DOHH2 (cell line): ENCODE measurements at regions not wholly inside any gene's neighbourhood (a gene's known extent, or its start where the extent isn't known, plus 50 kb on each side); places are given as distances from the start of the nearest gene placed in this dataset.

Experiments
- H3F3A ChIP-seq: fragments of 200-600 bp; sonication (generic), shearing (Covaris generic); 2 replicates; pipeline ENCODE4 v1.6.0; 2016; ENCODE audit warnings: antibody characterized with exemption, mild to moderate bottlenecking; ENCODE audit not compliant: control insufficient read depth, insufficient read depth
- H3K27ac ChIP-seq: fragments of 200-600 bp; sonication (generic); 2 replicates; pipeline ENCODE4 v1.5.1; 2014; ENCODE audit warnings: low read depth, mild to moderate bottlenecking, low read length, moderate library complexity
- H3K27me3 ChIP-seq: fragments of 200-600 bp; sonication (generic); 2 replicates; pipeline ENCODE4 v1.6.1; 2014; ENCODE audit warnings: mild to moderate bottlenecking, low read length, mixed read lengths; ENCODE audit not compliant: control insufficient read depth
- H3K36me3 ChIP-seq: fragments of 200-600 bp; sonication (generic); 2 replicates; pipeline ENCODE4 v1.6.1; 2014; ENCODE audit warnings: mild to moderate bottlenecking, low read length, moderate library complexity, mixed read lengths; ENCODE audit not compliant: control insufficient read depth
- H3K4me1 ChIP-seq: fragments of 200-600 bp; sonication (generic); 2 replicates; pipeline ENCODE4 v1.6.1; 2014; ENCODE audit warnings: mild to moderate bottlenecking, low read length, mixed read lengths; ENCODE audit not compliant: control insufficient read depth
- H3K4me2 ChIP-seq: fragments of 200-600 bp; sonication (generic); 2 replicates; pipeline ENCODE4 v1.6.0; 2014; ENCODE audit warnings: mild to moderate bottlenecking, low read length, moderate library complexity
- H3K4me3 ChIP-seq: fragments of 200-600 bp; sonication (generic); 2 replicates; pipeline ENCODE4 v1.5.1; 2014; ENCODE audit warnings: mild to moderate bottlenecking, low read length, mixed read lengths
- H3K79me2 ChIP-seq: fragments of 200-600 bp; sonication (generic); 2 replicates; pipeline ENCODE4 v1.6.1; 2014; ENCODE audit warnings: mild to moderate bottlenecking, low read length, mixed read lengths; ENCODE audit not compliant: control insufficient read depth
- H3K9me2 ChIP-seq: fragments of 200-600 bp; sonication (generic); replicated peaks from 2 replicates; pipeline ENCODE4 v1.6.1; 2014; ENCODE audit warnings: mild to moderate bottlenecking, low read length, mixed read lengths; ENCODE audit not compliant: control insufficient read depth
- H3K9me3 ChIP-seq: fragments of 200-600 bp; sonication (generic); 2 replicates; pipeline ENCODE4 v1.6.1; 2014; ENCODE audit warnings: antibody characterized with exemption, low read length, mixed read lengths; ENCODE audit not compliant: control insufficient read depth, insufficient read depth
- H4K20me1 ChIP-seq: fragments of 200-600 bp; sonication (generic); 2 replicates; pipeline ENCODE4 v1.6.0; 2014; ENCODE audit warnings: low read depth, mild to moderate bottlenecking, antibody characterized with exemption, low read length, moderate library complexity; ENCODE audit not compliant: control insufficient read depth, insufficient read depth
- EZH2phosphoT487 ChIP-seq: fragments of 200-600 bp; sonication (generic); IDR thresholded peaks from 2 replicates; pipeline ENCODE4 v1.6.1; 2017; ENCODE audit warnings: borderline replicate concordance, mild to moderate bottlenecking, antibody characterized with exemption, low read length, moderate library complexity, mixed read lengths
- TF ChIP-seq, protein P1 (sequence below): fragments of 200-600 bp; sonication (generic); IDR thresholded peaks from one replicate; pipeline ENCODE4 v1.5.1; 2014; ENCODE audit warnings: antibody characterized with exemption, mild to moderate bottlenecking, low read depth, low read length; ENCODE audit not compliant: poor library complexity, severe bottlenecking

DNA sequence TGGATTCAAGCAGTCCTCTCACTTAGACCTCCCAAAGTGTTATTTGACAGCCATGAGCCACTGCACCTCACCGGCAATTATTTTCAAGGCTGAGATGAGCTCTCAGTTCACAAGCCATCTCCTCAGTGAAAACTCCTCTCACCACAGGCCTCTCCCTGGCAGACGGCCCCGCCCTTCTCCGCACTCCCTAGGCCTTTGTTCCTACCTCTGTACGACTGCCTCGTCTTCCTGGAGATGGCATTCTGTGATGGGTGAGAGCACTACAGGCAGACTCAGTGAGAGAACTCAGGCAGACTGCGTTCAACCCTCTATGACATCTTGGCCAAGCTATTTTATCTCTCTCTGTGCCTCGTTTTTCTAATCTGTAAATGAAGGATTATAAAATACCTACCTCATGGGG lies 67.0 kb upstream of the TPM1 start:
- no peak for TF ChIP-seq EZH2phosphoT487
- TF ChIP-seq, protein P1, sequence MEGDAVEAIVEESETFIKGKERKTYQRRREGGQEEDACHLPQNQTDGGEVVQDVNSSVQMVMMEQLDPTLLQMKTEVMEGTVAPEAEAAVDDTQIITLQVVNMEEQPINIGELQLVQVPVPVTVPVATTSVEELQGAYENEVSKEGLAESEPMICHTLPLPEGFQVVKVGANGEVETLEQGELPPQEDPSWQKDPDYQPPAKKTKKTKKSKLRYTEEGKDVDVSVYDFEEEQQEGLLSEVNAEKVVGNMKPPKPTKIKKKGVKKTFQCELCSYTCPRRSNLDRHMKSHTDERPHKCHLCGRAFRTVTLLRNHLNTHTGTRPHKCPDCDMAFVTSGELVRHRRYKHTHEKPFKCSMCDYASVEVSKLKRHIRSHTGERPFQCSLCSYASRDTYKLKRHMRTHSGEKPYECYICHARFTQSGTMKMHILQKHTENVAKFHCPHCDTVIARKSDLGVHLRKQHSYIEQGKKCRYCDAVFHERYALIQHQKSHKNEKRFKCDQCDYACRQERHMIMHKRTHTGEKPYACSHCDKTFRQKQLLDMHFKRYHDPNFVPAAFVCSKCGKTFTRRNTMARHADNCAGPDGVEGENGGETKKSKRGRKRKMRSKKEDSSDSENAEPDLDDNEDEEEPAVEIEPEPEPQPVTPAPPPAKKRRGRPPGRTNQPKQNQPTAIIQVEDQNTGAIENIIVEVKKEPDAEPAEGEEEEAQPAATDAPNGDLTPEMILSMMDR, result no peak
- no peaks in the 10 kb centered on the region for H4K20me1 ChIP-seq
- H3K9me2 ChIP-seq, result no peaks in the 10 kb centered on the region
- no peaks in the 10 kb centered on the region for H3K9me3 ChIP-seq
- H3F3A ChIP-seq, result no peaks in the 10 kb centered on the region
- H3K4me3 ChIP-seq, result no peak overlapping the region
- H3K4me2 ChIP-seq, result no peak overlapping the region
- no peaks in the 10 kb centered on the region for H3K4me1 ChIP-seq
- no peak overlapping the region for H3K27ac ChIP-seq
- no peaks in the 10 kb centered on the region for H3K79me2 ChIP-seq
- no peaks in the 10 kb centered on the region for H3K36me3 ChIP-seq
- no peaks in the 10 kb centered on the region for H3K27me3 ChIP-seq

DNA sequence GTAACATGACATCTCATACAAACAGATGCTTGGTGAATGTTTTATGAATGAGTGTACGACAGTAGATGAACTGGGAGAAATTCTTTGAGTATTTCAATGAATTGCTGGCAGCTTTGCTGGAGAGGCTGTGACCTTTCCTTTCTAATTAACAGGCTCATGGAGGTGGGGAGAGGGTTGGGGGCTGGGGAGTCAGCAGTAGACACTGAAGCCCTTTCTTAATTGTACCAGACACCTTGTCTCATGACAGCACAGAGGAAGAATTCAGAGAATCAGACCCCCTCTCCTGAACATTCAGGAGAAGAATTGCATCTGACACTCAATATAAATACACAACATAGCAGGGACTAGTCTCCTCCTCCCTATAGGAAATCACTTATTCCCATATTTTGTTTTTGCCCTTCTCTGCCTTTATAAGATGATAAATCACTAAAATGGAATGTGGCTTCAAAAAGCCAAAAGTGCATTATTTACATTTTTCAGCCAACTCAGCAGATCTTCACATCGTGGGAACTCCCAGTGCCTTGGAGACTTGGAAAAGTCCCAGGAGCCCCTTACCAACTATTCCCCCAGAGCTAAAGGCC lies 66.2 kb upstream of the TPM1 start:
- no peaks in the 10 kb centered on the region for H3K36me3 ChIP-seq
- no peak overlapping the region for H3K4me3 ChIP-seq
- H3K4me1 ChIP-seq, result no peaks in the 10 kb centered on the region

DNA sequence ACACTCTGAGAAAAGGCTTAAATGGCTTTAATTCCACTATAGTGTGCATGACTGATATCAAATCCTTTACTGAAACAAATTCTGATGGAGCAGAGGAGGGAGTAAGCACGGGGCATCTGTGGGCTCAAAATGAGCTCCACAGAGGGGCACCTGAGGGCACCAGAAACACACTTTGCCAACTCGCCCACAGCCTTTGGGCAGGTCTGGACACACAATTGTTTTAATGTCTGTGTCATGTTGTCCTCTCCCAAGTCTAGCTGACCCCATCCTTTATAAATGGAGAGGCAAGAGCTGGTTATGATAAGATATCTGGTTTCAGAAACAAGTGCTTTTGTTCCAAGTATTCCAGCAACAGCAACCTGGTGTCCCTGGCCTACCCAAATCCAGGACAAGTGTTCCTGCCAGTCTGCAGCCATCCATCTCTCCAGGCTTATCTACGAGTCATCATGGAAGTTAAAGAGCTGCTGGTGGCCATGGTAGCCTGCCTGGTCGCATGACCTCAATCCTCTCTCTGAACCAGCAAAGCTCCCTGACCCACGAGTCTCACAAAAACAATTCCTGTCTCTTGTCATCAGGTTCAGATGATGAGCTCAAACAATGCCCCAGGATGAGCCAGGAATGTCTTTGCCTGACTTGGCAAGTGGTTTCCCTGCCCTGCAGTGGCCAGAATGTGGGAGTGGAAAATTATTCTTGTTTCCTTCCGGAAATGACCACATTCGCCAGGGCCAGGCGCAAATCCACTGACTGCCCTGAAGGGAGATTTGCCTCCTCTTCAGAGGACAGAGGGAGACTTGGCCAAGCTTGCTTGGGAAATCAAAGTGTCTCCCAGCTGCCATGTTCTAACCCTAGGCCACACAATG lies 64.4 kb upstream of the TPM1 start:
- Histone ChIP-seq H3K27ac (no peak overlapping the region), H3F3A (no peaks in the 10 kb centered on the region), H3K79me2 (no peaks in the 10 kb centered on the region), H3K4me1 (no peaks in the 10 kb centered on the region), H3K36me3 (no peaks in the 10 kb centered on the region), H4K20me1 (no peaks in the 10 kb centered on the region), H3K27me3 (no peaks in the 10 kb centered on the region), H3K9me2 (no peaks in the 10 kb centered on the region), H3K4me3 (no peak overlapping the region), H3K4me2 (no peak overlapping the region), H3K9me3 (no peaks in the 10 kb centered on the region)
- TF ChIP-seq, protein P1, result no peak
- no peak for TF ChIP-seq EZH2phosphoT487

More for the DNA sequence above, 66.2 kb upstream of the TPM1 start:
- H3K27ac ChIP-seq, result no peak overlapping the region
- H3K9me3 ChIP-seq, result no peaks in the 10 kb centered on the region
- H3K79me2 ChIP-seq, result no peaks in the 10 kb centered on the region
- H3F3A ChIP-seq, result no peaks in the 10 kb centered on the region
- TF ChIP-seq, protein P1, result no peak
- TF ChIP-seq EZH2phosphoT487, result no peak
- H4K20me1 ChIP-seq, result no peaks in the 10 kb centered on the region
- H3K9me2 ChIP-seq, result no peaks in the 10 kb centered on the region
- no peaks in the 10 kb centered on the region for H3K27me3 ChIP-seq
- H3K4me2 ChIP-seq, result no peak overlapping the region
